Mammary epithelial cell (primary cell): ENCODE measurements at regions not wholly inside any gene's neighbourhood (a gene's known extent, or its start where the extent isn't known, plus 50 kb on each side); places are given as distances from the start of the nearest gene placed in this dataset.

Experiments
- CTCF ChIP-seq, 2 donors: IDR thresholded peaks in 1 of 2; conservative IDR thresholded peaks in 1 of 2; 2 replicates each; pipeline ENCODE4 v1.5.1; 2011 to 2012; ENCODE audit warnings: inconsistent platforms in 2 of 2, low read length in 2 of 2, mild to moderate bottlenecking in 2 of 2, control low read depth in 1 of 2, low read depth in 1 of 2; ENCODE audit not compliant: insufficient read depth in 1 of 2; ENCODE audit errors: extremely low read depth in 1 of 2
- EZH2 ChIP-seq: IDR thresholded peaks from 2 replicates; pipeline ENCODE4 v1.6.1; 2012; ENCODE audit warnings: low read length, inconsistent platforms, borderline replicate concordance

- no peak for TF ChIP-seq CTCF (conservative IDR thresholded peaks at IDR 0.05 in 1 of 2, IDR thresholded peaks at IDR 0.05 in 1 of 2; ENCODE audit: extremely low read depth in 1 of 2, insufficient read depth in 1 of 2, low read depth in 1 of 2, low read length in 2 of 2)
- TF ChIP-seq EZH2: no peak
These were observed 144.9 kb upstream of the ERBB4 start for GRCh38 chr2:212683346-212684097.
